ENCODE measurements at regions not wholly inside any gene's neighbourhood (a gene's known extent, or its start where the extent isn't known, plus 50 kb on each side); places are given as distances from the start of the nearest gene placed in this dataset.

DNA sequence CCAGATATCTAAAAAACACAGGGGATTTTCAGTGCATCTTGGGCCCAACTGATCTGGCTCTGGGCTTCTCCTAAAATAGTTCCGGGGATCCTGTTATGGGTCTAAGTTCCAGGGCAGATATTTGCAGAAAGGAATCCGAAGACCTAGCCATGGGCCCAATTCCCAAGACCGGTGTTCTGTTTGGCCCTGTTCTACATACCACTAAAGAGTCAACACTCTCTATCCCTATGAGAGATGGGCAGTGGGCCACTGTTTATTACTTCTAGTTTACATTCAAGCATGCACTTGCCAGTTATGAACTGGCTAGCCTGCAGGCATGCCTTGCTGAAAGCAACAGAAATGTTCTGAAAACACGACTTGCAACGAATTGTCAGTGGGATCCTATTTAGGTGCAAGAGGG, 87.4 kb upstream of the PLCB4 start:
- no peak for TF ChIP-seq EZH2 (optimal IDR thresholded peaks at IDR 0.05; ENCODE audit: low read depth, low read length)
- TF ChIP-seq, protein P1, sequence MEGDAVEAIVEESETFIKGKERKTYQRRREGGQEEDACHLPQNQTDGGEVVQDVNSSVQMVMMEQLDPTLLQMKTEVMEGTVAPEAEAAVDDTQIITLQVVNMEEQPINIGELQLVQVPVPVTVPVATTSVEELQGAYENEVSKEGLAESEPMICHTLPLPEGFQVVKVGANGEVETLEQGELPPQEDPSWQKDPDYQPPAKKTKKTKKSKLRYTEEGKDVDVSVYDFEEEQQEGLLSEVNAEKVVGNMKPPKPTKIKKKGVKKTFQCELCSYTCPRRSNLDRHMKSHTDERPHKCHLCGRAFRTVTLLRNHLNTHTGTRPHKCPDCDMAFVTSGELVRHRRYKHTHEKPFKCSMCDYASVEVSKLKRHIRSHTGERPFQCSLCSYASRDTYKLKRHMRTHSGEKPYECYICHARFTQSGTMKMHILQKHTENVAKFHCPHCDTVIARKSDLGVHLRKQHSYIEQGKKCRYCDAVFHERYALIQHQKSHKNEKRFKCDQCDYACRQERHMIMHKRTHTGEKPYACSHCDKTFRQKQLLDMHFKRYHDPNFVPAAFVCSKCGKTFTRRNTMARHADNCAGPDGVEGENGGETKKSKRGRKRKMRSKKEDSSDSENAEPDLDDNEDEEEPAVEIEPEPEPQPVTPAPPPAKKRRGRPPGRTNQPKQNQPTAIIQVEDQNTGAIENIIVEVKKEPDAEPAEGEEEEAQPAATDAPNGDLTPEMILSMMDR (IDR thresholded peaks at IDR 0.05; ENCODE audit: low read length), result no peak
